ENCODE measurements at regions not wholly inside any gene's neighbourhood (a gene's known extent, or its start where the extent isn't known, plus 50 kb on each side); places are given as distances from the start of the nearest gene placed in this dataset.

- TF ChIP-seq CTCF (IDR thresholded peaks at IDR 0.05; ENCODE audit: extremely low read depth, missing control alignments), result no peak
- DNase-seq (ENCODE audit: low spot score), result no peak
Observed at GRCh38 chr1:37286881-37287280, 187.5 kb upstream of the ZC3H12A start.

- no peak for TF ChIP-seq CTCF (IDR thresholded peaks at IDR 0.05; ENCODE audit: extremely low read depth, missing control alignments)
- peak; percentile 84 for DNase-seq (ENCODE audit: low spot score)
Observed at GRCh38 chr1:37288900-37289299, 185.5 kb upstream of the ZC3H12A start.

- no peak for DNase-seq (ENCODE audit: low spot score)
- no peak for TF ChIP-seq CTCF (IDR thresholded peaks at IDR 0.05; ENCODE audit: extremely low read depth, missing control alignments)
Observed at GRCh38 chr1:37290718-37291117, 183.7 kb upstream of the ZC3H12A start.

- DNase-seq (ENCODE audit: low spot score), result no peak
- no peak for TF ChIP-seq CTCF (IDR thresholded peaks at IDR 0.05; ENCODE audit: extremely low read depth, missing control alignments)
Observed at GRCh38 chr1:37292789-37293188, 181.6 kb upstream of the ZC3H12A start.

GRCh38 chr1:37294096-37294495, 180.3 kb upstream of the ZC3H12A start:
- TF ChIP-seq CTCF (IDR thresholded peaks at IDR 0.05; ENCODE audit: extremely low read depth, missing control alignments), result no peak
- no peak for DNase-seq (ENCODE audit: low spot score)

- TF ChIP-seq CTCF (IDR thresholded peaks at IDR 0.05; ENCODE audit: extremely low read depth, missing control alignments), result no peak
- DNase-seq (ENCODE audit: low spot score), result no peak
Observed at GRCh38 chr1:37294529-37294928, 179.9 kb upstream of the ZC3H12A start.

GRCh38 chr1:37298769-37299168, 175.6 kb upstream of the ZC3H12A start:
- no peak for DNase-seq (ENCODE audit: low spot score)
- TF ChIP-seq CTCF (IDR thresholded peaks at IDR 0.05; ENCODE audit: extremely low read depth, missing control alignments), result no peak
